Thoracic aorta (tissue), 2 donors: ENCODE measurements at regions not wholly inside any gene's neighbourhood (a gene's known extent, or its start where the extent isn't known, plus 50 kb on each side); places are given as distances from the start of the nearest gene placed in this dataset.

Experiments used
- ATAC-seq: fragments of 150-250 bp; one replicate; pipeline ENCODE4 v1.8.0; 2017; ENCODE audit warnings: low read depth; ENCODE audit not compliant: insufficient number of reproducible peaks, low FRiP score
- DNase-seq: peaks from one replicate; pipeline ENCODE4 v3.0.0-alpha.2; 2020; ENCODE audit warnings: low spot score
- H3K27ac ChIP-seq, 2 donors: fragments of 200-600 bp; sonication (generic); 1 replicate in 1 of 2; 2 replicates in 1 of 2; pipeline ENCODE4 v1.5.1; 2016; ENCODE audit warnings: mild to moderate bottlenecking in 2 of 2, moderate library complexity in 2 of 2
- H3K27me3 ChIP-seq: fragments of 200-600 bp; sonication (generic); replicated peaks from 2 replicates; pipeline ENCODE4 v1.6.0; 2016; ENCODE audit warnings: mild to moderate bottlenecking; ENCODE audit not compliant: insufficient read depth
- H3K36me3 ChIP-seq: fragments of 200-600 bp; sonication (generic); one replicate; pipeline ENCODE4 v1.5.1; 2016
- H3K4me1 ChIP-seq, 2 donors: fragments of 200-600 bp; sonication (generic); 1 replicate in 1 of 2; 2 replicates in 1 of 2; pipeline versions ENCODE4 v1.5.1 to v1.6.0; 2016; ENCODE audit warnings: low read depth in 2 of 2, mild to moderate bottlenecking in 1 of 2; ENCODE audit not compliant: control insufficient read depth in 1 of 2
- H3K4me3 ChIP-seq: fragments of 200-600 bp; sonication (generic); 2 replicates; pipeline ENCODE4 v1.5.1; 2016; ENCODE audit warnings: mild to moderate bottlenecking
- H3K9me3 ChIP-seq: fragments of 200-600 bp; sonication (generic); 2 replicates; pipeline ENCODE4 v1.5.1; 2016
- TF ChIP-seq, protein P1 (sequence below): fragments of 200-600 bp; sonication (generic); IDR thresholded peaks from one replicate; pipeline ENCODE4 v1.5.1; 2019; ENCODE audit warnings: antibody characterized with exemption

DNA sequence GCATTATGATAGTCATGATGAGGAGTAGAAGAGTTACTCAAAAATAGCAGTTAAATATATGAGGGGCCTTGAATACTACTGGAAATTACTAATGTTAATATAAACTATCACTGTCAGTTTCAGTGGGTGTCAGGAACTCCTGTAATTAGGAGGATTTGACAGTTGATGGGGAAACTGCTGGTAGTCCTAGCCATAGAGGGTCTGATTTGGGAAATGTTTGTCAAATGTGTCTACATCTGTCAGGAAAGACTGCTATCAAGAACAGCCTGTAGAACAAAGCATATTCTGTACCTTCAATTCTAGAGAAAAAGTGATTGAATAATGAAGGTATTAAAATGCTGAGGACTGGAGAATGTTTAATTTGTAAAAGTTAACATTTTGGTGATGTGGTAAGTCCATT is 567.9 kb downstream of the CDH9 start:
- Histone ChIP-seq H3K4me1 (no peaks in the 10 kb centered on the region), H3K27me3 (no peaks in the 10 kb centered on the region), H3K36me3 (no peaks in the 10 kb centered on the region), H3K9me3 (no peaks in the 10 kb centered on the region), H3K4me3 (no peak overlapping the region), H3K27ac (no peak overlapping the region)
- TF ChIP-seq, protein P1, sequence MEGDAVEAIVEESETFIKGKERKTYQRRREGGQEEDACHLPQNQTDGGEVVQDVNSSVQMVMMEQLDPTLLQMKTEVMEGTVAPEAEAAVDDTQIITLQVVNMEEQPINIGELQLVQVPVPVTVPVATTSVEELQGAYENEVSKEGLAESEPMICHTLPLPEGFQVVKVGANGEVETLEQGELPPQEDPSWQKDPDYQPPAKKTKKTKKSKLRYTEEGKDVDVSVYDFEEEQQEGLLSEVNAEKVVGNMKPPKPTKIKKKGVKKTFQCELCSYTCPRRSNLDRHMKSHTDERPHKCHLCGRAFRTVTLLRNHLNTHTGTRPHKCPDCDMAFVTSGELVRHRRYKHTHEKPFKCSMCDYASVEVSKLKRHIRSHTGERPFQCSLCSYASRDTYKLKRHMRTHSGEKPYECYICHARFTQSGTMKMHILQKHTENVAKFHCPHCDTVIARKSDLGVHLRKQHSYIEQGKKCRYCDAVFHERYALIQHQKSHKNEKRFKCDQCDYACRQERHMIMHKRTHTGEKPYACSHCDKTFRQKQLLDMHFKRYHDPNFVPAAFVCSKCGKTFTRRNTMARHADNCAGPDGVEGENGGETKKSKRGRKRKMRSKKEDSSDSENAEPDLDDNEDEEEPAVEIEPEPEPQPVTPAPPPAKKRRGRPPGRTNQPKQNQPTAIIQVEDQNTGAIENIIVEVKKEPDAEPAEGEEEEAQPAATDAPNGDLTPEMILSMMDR = no peak
- DNase-seq (no peak), ATAC-seq (no peak)

DNA sequence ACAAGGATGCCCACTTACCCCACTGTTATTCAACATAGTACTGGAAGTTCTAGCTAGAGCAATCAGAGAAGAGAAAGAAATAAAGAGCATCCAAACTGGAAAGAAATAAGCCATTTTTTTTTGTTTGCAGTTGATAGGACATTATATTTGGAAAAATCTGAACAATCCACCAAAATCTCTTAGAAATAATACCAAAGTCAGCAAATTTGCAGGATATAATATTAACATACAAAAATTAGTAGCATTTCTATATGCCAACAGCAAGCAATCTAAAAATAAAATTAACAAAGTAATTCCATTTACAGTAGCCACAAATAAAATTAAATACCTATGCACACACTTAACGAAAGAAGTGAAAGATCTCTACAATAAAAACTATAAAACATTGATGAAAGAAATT is 599.3 kb downstream of the CDH9 start:
- H3K36me3 ChIP-seq = no peaks in the 10 kb centered on the region

DNA sequence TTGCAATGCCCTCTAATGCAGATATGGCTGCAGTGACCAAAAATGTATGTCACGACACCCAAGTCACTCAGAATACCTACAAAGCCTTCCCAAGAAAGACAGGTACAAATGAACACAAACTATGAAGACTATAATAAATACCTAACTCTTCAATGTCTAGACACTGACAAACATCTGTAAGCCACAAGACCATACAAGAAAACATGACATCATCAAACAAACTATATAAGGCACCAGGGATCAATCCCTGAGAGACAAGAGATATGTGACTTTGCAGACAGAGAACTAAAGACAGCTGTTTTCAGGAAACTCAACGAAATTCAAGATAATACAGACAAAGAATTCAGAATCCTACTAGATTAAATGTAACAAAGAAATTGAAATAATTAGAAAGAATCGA is 603.7 kb downstream of the CDH9 start:
- H3K27ac ChIP-seq = no peak overlapping the region
- no peaks in the 10 kb centered on the region for H3K9me3 ChIP-seq
- DNase-seq (no peak), ATAC-seq (no peak)
- H3K4me3 ChIP-seq = no peak overlapping the region
- H3K27me3 ChIP-seq = no peaks in the 10 kb centered on the region
- H3K4me1 ChIP-seq = no peaks in the 10 kb centered on the region
- H3K36me3 ChIP-seq = no peaks in the 10 kb centered on the region
- TF ChIP-seq, protein P1 = no peak

More for the DNA sequence above, 599.3 kb downstream of the CDH9 start:
- Histone ChIP-seq H3K4me3 (no peak overlapping the region), H3K27me3 (no peaks in the 10 kb centered on the region), H3K27ac (no peak overlapping the region), H3K4me1 (no peaks in the 10 kb centered on the region), H3K9me3 (no peaks in the 10 kb centered on the region)
- DNase-seq = no peak
- no peak for ATAC-seq
- TF ChIP-seq, protein P1 = no peak

DNA sequence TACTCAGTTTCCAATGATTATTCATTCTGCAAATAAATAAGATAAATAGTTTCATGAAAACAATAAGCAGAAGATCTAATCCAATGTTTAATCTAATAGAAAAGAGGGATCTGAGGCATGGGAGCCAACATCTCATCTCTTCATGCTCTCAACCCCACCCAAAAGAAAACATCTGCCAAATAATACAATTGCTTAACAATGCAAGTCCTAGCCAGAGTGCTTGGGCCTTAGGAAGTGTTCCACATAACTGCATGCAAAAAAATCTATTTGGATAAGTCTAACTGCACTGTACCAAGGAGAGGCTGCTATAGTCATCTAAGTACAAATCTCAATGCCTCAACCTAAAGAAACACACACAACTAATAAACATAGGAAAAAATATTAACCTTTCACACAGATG is 606.0 kb downstream of the CDH9 start:
- no peaks in the 10 kb centered on the region for H3K36me3 ChIP-seq
- no peak overlapping the region for H3K27ac ChIP-seq
- TF ChIP-seq, protein P1 = no peak
- no peaks in the 10 kb centered on the region for H3K9me3 ChIP-seq
- no peak for DNase-seq
- no peak overlapping the region for H3K4me3 ChIP-seq
- no peaks in the 10 kb centered on the region for H3K4me1 ChIP-seq
- no peaks in the 10 kb centered on the region for H3K27me3 ChIP-seq
- no peak for ATAC-seq

DNA sequence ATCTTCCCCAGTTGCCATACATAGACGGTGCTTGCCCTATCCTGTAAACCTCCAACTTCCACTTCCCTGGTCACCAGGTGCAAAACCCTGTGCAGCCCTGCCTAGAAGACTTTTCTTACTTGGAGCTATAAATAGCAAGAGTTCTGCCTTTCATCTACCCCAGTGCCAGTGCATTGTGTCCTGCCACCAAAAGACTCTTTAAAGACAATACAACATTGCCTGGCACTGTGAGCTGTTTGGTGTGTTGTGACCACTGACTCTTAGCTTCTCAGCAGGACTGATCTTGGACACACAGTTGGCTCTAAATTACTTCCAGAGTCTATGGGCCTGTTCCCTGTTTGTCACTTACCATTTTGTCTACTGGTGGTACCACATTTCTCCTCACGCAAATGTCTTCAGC is 608.1 kb downstream of the CDH9 start:
- Histone ChIP-seq H3K9me3 (no peaks in the 10 kb centered on the region), H3K27ac (no peak overlapping the region), H3K4me3 (no peak overlapping the region), H3K27me3 (no peaks in the 10 kb centered on the region), H3K36me3 (no peaks in the 10 kb centered on the region), H3K4me1 (no peaks in the 10 kb centered on the region)
- TF ChIP-seq, protein P1 = no peak
- ATAC-seq (no peak), DNase-seq (no peak)
